AG04449 (cell line): ENCODE measurements at regions not wholly inside any gene's neighbourhood (a gene's known extent, or its start where the extent isn't known, plus 50 kb on each side); places are given as distances from the start of the nearest gene placed in this dataset.

Experiments
- CTCF ChIA-PET: fragments of 350-600 bp; formaldehyde crosslinking; extraction: SDS; loops from one replicate; lab custom pipeline; 2021; ENCODE audit warnings: antibody characterized with exemption; lab: Yijun Ruan, JAX
- POLR2A ChIA-PET: fragments of 400-600, 350-600 bp; formaldehyde crosslinking; extraction: SDS; loops from one replicate; lab custom pipeline; 2020; ENCODE audit warnings: antibody characterized with exemption, inconsistent platforms; lab: Yijun Ruan, JAX
- DNase-seq: peaks from one replicate; pipeline ENCODE4 v3.0.0-alpha.2; 2010; ENCODE audit warnings: low read depth, low spot score
- H3K4me3 ChIP-seq: 2 replicates; pipeline ENCODE4 v1.5.1; 2011; ENCODE audit warnings: low read depth, mild to moderate bottlenecking, control low read depth, low read length
- TF ChIP-seq, protein P1 (sequence below): IDR thresholded peaks from one replicate; pipeline ENCODE4 v1.5.1; 2011; ENCODE audit warnings: mild to moderate bottlenecking, moderate library complexity, low read length, control low read depth, inconsistent platforms; ENCODE audit not compliant: insufficient read depth; ENCODE audit errors: missing control alignments

DNA sequence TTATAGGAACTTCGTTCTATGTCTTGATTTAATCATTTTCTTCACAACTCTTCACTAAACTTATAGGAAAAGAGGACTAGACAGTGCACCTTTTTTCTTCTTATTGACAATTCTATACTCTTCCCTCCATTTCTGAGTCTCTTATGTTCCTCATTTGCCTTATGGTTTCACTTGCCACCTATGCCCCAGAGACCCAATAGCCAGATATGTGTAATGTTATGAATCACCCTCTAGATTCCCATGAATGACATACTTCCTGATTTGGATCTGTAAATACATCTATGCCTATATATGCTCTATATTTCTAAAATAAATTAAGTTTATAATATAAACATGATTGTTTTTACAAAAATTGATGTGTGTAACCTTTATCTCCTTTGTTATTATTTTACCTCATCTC lies 514.1 kb upstream of the MEF2C start:
- no peak for DNase-seq
- TF ChIP-seq, protein P1, sequence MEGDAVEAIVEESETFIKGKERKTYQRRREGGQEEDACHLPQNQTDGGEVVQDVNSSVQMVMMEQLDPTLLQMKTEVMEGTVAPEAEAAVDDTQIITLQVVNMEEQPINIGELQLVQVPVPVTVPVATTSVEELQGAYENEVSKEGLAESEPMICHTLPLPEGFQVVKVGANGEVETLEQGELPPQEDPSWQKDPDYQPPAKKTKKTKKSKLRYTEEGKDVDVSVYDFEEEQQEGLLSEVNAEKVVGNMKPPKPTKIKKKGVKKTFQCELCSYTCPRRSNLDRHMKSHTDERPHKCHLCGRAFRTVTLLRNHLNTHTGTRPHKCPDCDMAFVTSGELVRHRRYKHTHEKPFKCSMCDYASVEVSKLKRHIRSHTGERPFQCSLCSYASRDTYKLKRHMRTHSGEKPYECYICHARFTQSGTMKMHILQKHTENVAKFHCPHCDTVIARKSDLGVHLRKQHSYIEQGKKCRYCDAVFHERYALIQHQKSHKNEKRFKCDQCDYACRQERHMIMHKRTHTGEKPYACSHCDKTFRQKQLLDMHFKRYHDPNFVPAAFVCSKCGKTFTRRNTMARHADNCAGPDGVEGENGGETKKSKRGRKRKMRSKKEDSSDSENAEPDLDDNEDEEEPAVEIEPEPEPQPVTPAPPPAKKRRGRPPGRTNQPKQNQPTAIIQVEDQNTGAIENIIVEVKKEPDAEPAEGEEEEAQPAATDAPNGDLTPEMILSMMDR = no peak
- no peak overlapping the region for H3K4me3 ChIP-seq
- CTCF ChIA-PET = no interaction called here
- POLR2A ChIA-PET = no interaction called here

DNA sequence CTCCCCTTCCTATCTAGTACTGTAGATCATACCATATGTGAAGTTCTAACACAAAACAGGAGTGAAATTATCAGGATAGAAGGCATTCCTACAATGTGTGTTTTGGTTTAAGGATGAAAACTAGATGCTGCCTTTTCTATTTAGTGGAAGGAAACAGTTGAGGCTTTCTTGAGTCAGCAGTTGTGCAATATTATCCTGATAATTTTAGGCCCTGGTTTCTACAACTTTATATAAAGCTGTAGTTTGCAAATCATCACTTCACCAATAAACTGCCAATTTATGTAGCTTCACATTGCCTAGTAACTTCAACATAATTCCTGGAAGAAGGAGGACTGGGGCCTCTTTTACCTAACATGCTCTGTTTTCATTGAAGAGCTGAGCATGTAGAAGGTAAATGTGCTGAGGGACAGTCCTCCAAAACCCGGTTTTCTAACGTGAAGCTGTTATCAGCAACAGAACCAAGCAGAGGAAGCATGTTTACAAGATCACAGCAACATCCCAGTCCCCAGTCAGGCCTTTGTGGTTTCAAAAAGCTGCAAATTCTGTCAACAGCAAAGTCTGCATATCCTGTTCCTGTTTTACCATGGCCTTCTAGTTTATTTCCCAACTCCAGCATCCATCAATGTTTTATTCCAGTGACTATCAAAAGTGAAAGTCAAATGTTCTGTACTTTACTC lies 513.4 kb upstream of the MEF2C start:
- ChIA-PET CTCF (no interaction called here), POLR2A (no interaction called here)
- no peak overlapping the region for H3K4me3 ChIP-seq
- DNase-seq = no peak
- TF ChIP-seq, protein P1 = no peak

DNA sequence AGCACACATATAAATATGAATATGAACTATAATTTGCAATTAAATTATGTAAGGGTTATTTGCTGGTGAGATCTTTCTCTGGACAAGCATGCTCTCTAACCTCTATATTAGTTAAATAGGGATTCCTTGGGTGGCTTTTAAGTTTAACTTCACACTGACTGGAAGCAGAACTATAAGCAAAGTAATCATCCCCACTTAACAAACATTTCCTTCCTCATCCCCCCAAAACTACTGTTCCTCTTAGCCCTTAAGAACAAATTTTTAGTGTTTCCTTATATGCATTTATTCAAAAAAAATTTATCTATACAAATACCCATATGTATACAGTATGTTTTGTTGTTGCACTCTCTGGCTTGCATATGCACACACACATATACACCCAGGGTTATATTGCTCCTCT lies 512.1 kb upstream of the MEF2C start:
- ChIA-PET CTCF (no interaction called here), POLR2A (no interaction called here)
- TF ChIP-seq, protein P1 = no peak
- no peak overlapping the region for H3K4me3 ChIP-seq
- no peak for DNase-seq

DNA sequence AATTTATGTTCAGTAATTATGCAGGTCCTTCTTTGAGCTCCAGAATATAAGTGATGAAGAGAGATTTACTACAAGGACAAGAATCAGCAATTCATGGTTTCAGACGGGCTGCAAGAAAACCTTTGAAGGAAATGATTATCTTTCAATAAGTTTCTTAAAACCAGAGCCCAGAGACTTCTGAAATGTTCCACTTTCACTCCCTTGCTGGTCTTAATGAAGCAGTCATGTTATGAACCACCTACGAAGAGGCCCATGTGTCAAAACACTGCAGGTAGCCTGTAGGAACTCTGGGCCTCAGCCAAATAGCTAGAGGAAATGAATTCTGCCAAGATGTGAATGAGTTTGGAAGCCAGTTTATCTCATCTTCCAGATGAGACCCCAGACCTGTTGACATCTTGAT lies 505.9 kb upstream of the MEF2C start:
- TF ChIP-seq, protein P1 = no peak
- DNase-seq = no peak
- POLR2A ChIA-PET = no interaction called here
- CTCF ChIA-PET = no interaction called here
- H3K4me3 ChIP-seq = no peak overlapping the region

DNA sequence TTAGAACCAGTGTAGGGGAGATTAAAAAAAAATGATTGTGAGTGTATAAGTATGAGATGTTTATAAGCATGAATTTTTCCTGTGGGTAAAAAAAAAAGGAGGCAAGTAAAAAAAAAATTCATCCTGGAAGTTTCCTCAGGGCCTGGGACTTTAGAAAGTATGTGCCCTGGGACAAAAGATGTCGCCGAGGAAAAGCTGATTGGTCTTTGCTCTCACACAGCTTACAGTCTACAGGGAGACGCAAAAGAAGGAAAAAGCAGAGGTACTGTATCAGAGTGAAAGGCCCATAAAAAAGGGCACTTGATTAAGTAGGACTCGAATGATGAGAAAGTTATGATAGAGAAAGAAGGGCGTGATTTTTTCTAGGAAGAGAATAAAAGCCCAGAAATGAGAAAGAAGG lies 501.4 kb upstream of the MEF2C start:
- DNase-seq = no peak
- CTCF ChIA-PET = no interaction called here
- POLR2A ChIA-PET = no interaction called here
- TF ChIP-seq, protein P1 = no peak
- H3K4me3 ChIP-seq = no peak overlapping the region

DNA sequence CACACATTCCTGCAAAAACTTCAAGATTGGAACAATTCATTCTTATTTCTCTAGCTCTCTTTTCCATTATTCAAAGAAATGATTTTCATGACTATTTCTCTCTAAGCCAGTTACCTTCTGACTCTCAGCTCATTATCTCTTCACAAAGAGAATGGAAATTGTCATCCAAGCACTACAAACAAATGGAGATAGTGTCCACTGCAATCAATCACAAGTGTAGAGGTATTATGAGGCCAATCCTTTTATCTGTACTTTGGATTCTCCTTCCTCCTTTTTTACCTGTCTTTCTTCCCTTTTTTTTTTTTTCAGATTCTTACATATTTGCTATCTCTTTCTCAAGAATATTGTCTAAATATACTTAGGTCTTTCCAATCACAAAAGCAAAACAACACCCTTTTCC lies 497.7 kb upstream of the MEF2C start:
- TF ChIP-seq, protein P1 = no peak
- no peak for DNase-seq
- POLR2A ChIA-PET = no interaction called here
- CTCF ChIA-PET = no interaction called here
- no peak overlapping the region for H3K4me3 ChIP-seq
